Fibroblast of skin of back (primary cell): ENCODE measurements at regions not wholly inside any gene's neighbourhood (a gene's known extent, or its start where the extent isn't known, plus 50 kb on each side); places are given as distances from the start of the nearest gene placed in this dataset.

Experiments
- DNase-seq: peaks from one replicate; pipeline ENCODE4 v3.0.0-alpha.2; 2013

GRCh38 chr9:14560194-14560593 is 133.0 kb downstream of the ZDHHC21 start:
- no peak for DNase-seq

GRCh38 chr9:14554886-14555285 is 138.3 kb downstream of the ZDHHC21 start:
- peak; percentile 32 for DNase-seq

GRCh38 chr9:14547245-14548060 is 145.8 kb downstream of the ZDHHC21 start:
- no peak for DNase-seq

GRCh38 chr9:14546693-14547092 is 146.5 kb downstream of the ZDHHC21 start:
- DNase-seq: no peak

GRCh38 chr9:14542071-14542470 is 151.2 kb downstream of the ZDHHC21 start:
- DNase-seq: no peak

GRCh38 chr9:14538526-14538925 is 154.7 kb downstream of the ZDHHC21 start:
- no peak for DNase-seq

- DNase-seq: no peak
These were observed 157.9 kb downstream of the ZDHHC21 start for GRCh38 chr9:14535161-14535955.

GRCh38 chr9:14533867-14534640 is 159.2 kb downstream of the ZDHHC21 start:
- DNase-seq: no peak

DNA sequence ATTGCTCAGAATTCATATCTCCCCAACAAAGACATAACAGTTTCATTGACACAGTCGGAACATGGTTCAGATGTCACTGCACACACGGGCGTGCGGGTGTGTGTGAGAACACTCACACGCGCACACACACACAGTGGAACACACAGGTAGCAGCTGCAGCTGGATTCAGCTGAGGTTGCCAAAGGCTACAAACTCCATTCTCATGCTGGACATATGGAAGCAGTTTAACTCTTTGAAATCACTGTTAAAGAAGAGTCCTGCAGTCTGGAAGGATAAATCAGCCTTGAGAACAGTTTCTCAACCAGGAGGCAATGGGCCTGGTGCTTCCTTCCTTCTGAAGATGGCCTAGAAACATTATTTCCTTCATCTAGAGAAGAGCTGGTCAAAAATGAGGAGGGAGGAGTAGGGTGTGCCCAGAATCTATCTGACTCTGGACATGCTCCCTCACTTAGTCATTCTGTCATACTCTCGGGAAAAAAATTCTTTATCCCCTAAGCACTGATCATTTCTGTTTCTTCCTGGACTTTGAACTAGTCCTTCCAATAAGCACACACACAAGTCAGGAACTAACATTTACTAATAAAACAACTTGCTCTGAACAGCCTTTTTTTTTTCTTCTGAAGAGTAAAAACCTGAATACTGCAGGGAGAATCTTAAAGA is 160.6 kb downstream of the ZDHHC21 start:
- peak; percentile 55 for DNase-seq

- DNase-seq: no peak
These were observed 161.6 kb downstream of the ZDHHC21 start for GRCh38 chr9:14531341-14532269.

DNA sequence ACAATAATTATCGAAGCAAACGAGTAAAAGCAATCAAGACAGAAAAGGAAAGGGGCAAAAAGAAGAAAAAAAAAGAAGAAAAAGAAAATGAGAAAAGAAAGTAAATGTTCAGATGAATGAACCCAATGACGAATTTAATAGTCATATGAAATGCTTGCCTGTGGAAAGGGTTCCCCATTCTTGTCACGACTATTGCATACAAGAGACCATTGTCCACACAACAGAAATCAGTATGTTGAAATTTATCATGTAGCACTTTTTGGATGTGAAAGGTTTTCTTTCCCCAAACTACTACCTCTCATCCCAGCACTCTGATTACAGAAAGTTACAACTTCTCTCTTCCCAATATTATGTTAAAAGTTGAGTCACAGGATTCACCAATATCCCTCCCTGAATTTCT is 162.4 kb downstream of the ZDHHC21 start:
- no peak for DNase-seq

- DNase-seq: no peak
These were observed 162.9 kb downstream of the ZDHHC21 start for GRCh38 chr9:14530366-14530765.

DNA sequence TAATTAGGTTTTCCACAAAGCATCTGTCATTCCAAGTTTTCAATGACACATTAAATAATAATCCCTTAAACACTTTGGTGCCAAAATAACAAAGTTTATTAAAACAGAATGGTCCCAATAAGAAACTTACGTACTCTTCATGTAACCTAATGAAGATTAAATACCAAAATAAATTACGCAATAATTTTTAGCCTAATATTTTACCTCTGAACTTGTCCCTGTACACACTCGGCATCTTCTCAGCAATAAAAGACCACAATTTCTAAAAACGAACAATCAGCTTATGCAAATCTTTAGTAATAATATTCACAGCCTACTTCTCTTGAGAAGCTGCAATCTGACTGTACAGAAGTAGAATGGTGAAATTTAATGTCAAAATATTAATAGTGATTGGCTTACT is 163.6 kb downstream of the ZDHHC21 start:
- DNase-seq: no peak

GRCh38 chr9:14529054-14529453 is 164.2 kb downstream of the ZDHHC21 start:
- DNase-seq: no peak

GRCh38 chr9:14526504-14526903 is 166.7 kb downstream of the ZDHHC21 start:
- no peak for DNase-seq

- no peak for DNase-seq
These were observed 167.4 kb downstream of the ZDHHC21 start for GRCh38 chr9:14525856-14526255.

GRCh38 chr9:14524873-14525515 is 168.2 kb downstream of the ZDHHC21 start:
- DNase-seq: no peak

GRCh38 chr9:14523545-14523944 is 169.7 kb downstream of the ZDHHC21 start:
- no peak for DNase-seq

GRCh38 chr9:14522627-14523379 is 170.4 kb downstream of the ZDHHC21 start:
- DNase-seq: no peak

GRCh38 chr9:14520341-14520740 is 172.9 kb downstream of the ZDHHC21 start:
- no peak for DNase-seq
